GM18498 (cell line): ENCODE measurements at regions not wholly inside any gene's neighbourhood (a gene's known extent, or its start where the extent isn't known, plus 50 kb on each side); places are given as distances from the start of the nearest gene placed in this dataset.

ENCODE experiments used
- ATAC-seq: cut with Tn5 transposase; IDR thresholded peaks from one replicate; pipeline ENCODE4 v1.9.1; 2021; ENCODE audit warnings: mild to moderate bottlenecking, moderate library complexity; ENCODE audit not compliant: unreplicated experiment

GRCh38 chr16:86304868-86305267, 205.5 kb upstream of the FOXF1 start:
- no peak for ATAC-seq

GRCh38 chr16:86305440-86305839, 204.9 kb upstream of the FOXF1 start:
- ATAC-seq: no peak

GRCh38 chr16:86306011-86306644, 204.2 kb upstream of the FOXF1 start:
- ATAC-seq: no peak

GRCh38 chr16:86306811-86307513, 203.4 kb upstream of the FOXF1 start:
- no peak for ATAC-seq

GRCh38 chr16:86307514-86307903, 202.8 kb upstream of the FOXF1 start:
- no peak for ATAC-seq

GRCh38 chr16:86308514-86308913, 201.8 kb upstream of the FOXF1 start:
- ATAC-seq: no peak

GRCh38 chr16:86313631-86314030, 196.7 kb upstream of the FOXF1 start:
- no peak for ATAC-seq

GRCh38 chr16:86314402-86315025, 195.8 kb upstream of the FOXF1 start:
- no peak for ATAC-seq

GRCh38 chr16:86316967-86317812, 193.1 kb upstream of the FOXF1 start:
- ATAC-seq: no peak

GRCh38 chr16:86317813-86318650, 192.3 kb upstream of the FOXF1 start:
- ATAC-seq: no peak

- no peak for ATAC-seq
These were observed 190.6 kb upstream of the FOXF1 start for GRCh38 chr16:86319585-86320236.

- no peak for ATAC-seq
These were observed 190.1 kb upstream of the FOXF1 start for GRCh38 chr16:86320237-86320595.

- ATAC-seq: no peak
These were observed 188.8 kb upstream of the FOXF1 start for GRCh38 chr16:86321491-86321890.

GRCh38 chr16:86322283-86322682, 188.0 kb upstream of the FOXF1 start:
- no peak for ATAC-seq

GRCh38 chr16:86322806-86323205, 187.5 kb upstream of the FOXF1 start:
- no peak for ATAC-seq

- ATAC-seq: no peak
These were observed 186.0 kb upstream of the FOXF1 start for GRCh38 chr16:86324320-86324719.

- ATAC-seq: no peak
These were observed 185.0 kb upstream of the FOXF1 start for GRCh38 chr16:86325360-86325759.

GRCh38 chr16:86325895-86326294, 184.4 kb upstream of the FOXF1 start:
- ATAC-seq: no peak

GRCh38 chr16:86327321-86327720, 183.0 kb upstream of the FOXF1 start:
- ATAC-seq: no peak

GRCh38 chr16:86330906-86331305, 179.4 kb upstream of the FOXF1 start:
- no peak for ATAC-seq
